Esophagus (tissue), 2 donors: ENCODE measurements at regions not wholly inside any gene's neighbourhood (a gene's known extent, or its start where the extent isn't known, plus 50 kb on each side); places are given as distances from the start of the nearest gene placed in this dataset.

Source experiments
- H3K27ac ChIP-seq, 2 donors: one replicate each; pipeline ENCODE4 v1.5.1; 2013; ENCODE audit warnings: low read depth in 2 of 2, mild to moderate bottlenecking in 2 of 2, inconsistent platforms in 1 of 2, low read length in 1 of 2, moderate library complexity in 1 of 2
- H3K27me3 ChIP-seq, 2 donors: one replicate each; pipeline ENCODE4 v1.6.1; 2013; ENCODE audit warnings: low read length in 2 of 2, control low read depth in 1 of 2, mild to moderate bottlenecking in 1 of 2; ENCODE audit not compliant: insufficient read depth in 2 of 2, control insufficient read depth in 1 of 2
- H3K36me3 ChIP-seq, 2 donors: one replicate each; pipeline ENCODE4 v1.6.1; 2013; ENCODE audit warnings: low read length in 1 of 2; ENCODE audit not compliant: control insufficient read depth in 2 of 2, insufficient read depth in 2 of 2
- H3K4me1 ChIP-seq, 2 donors: one replicate each; pipeline ENCODE4 v1.6.1; 2013; ENCODE audit warnings: low read length in 1 of 2; ENCODE audit not compliant: control insufficient read depth in 2 of 2, insufficient read depth in 2 of 2
- H3K4me3 ChIP-seq, 2 donors: one replicate each; pipeline ENCODE4 v1.5.1; 2013; ENCODE audit warnings: low read length in 2 of 2, mild to moderate bottlenecking in 2 of 2, low read depth in 1 of 2, moderate library complexity in 1 of 2
- H3K9me3 ChIP-seq, 2 donors: one replicate each; pipeline ENCODE4 v1.6.1; 2013; ENCODE audit warnings: mild to moderate bottlenecking in 2 of 2, low read depth in 1 of 2, low read length in 1 of 2, moderate library complexity in 1 of 2; ENCODE audit not compliant: control insufficient read depth in 2 of 2, insufficient read depth in 1 of 2
- WGBS, 2 donors: extraction: QIAGEN DNeasy Blood & Tissue Kit; methylation state at CpG; one replicate each; pipeline ENCODE4 v1.1.7; 2013; 5-methylcytosine and 5-hydroxymethylcytosine counted together
- donor health status: healthy with polysubstance abuse.
- donor health status: Bipolar disorder and iron deficiency.

GRCh38 chr6:6856538-6857523 is 250.9 kb upstream of the RREB1 start:
- no peak overlapping the region for H3K4me3 ChIP-seq
- WGBS, 2 donors, result 13 to 16% methylated on average over 23 of the region's 23 CpGs
- no peaks in the 10 kb centered on the region for H3K36me3 ChIP-seq
- no peaks in the 10 kb centered on the region for H3K9me3 ChIP-seq
- H3K27me3 ChIP-seq, result no peaks in the 10 kb centered on the region
- peak overlapping the region; percentile 82 to 99 for H3K27ac ChIP-seq
- H3K4me1 ChIP-seq, result peaks cover 0 to 7% of the 10 kb centered on the region in 2 donors

GRCh38 chr6:6857528-6857927 is 250.2 kb upstream of the RREB1 start:
- peak overlapping the region; percentile 82 to 99 for H3K27ac ChIP-seq
- no peaks in the 10 kb centered on the region for H3K27me3 ChIP-seq
- no peak overlapping the region for H3K4me3 ChIP-seq

DNA sequence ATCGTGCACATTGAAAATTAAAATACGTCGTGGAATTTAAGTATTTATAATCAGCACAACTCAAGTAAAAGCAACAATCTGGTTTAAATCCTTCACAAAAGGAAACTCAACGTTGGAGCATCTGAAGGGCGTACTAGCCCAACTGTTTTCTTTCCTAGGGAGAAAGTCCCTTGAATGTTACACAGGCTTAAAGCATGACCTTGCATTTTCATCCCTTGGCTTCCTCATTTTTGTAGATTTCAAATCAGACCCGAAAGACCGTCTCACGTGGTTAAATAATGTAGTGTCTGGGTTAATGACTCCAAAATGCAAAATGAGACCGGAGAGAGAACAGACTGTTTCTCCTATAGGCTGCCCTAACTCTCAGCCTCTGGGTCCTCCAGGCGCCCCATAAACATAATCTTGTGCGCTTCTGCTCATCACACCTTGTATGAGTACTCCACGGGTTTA is 249.2 kb upstream of the RREB1 start:
- Histone ChIP-seq H3K36me3 (no peaks in the 10 kb centered on the region), H3K9me3 (no peaks in the 10 kb centered on the region), H3K4me3 (no peak overlapping the region), H3K27me3 (no peaks in the 10 kb centered on the region), H3K4me1 (peaks cover 0 to 7% of the 10 kb centered on the region in 2 donors), H3K27ac (no peak overlapping the region)
- WGBS, 2 donors, result 84 to 88% methylated on average over 12 of the region's 12 CpGs

More at GRCh38 chr6:6857528-6857927, 250.2 kb upstream of the RREB1 start:
- H3K36me3 ChIP-seq, result no peaks in the 10 kb centered on the region
- H3K4me1 ChIP-seq, result peaks cover 0 to 7% of the 10 kb centered on the region in 2 donors
- WGBS, 2 donors, result 47 to 50% methylated on average over 5 of the region's 5 CpGs
- no peaks in the 10 kb centered on the region for H3K9me3 ChIP-seq

- Histone ChIP-seq H3K36me3 (no peaks in the 10 kb centered on the region), H3K27ac (no peak overlapping the region), H3K9me3 (no peaks in the 10 kb centered on the region), H3K27me3 (no peaks in the 10 kb centered on the region), H3K4me1 (peaks cover 0 to 7% of the 10 kb centered on the region in 2 donors), H3K4me3 (no peak overlapping the region)
- WGBS, 2 donors, result 81 to 83% methylated on average over 5 of the region's 5 CpGs
These were observed 248.7 kb upstream of the RREB1 start for GRCh38 chr6:6859105-6859504.

GRCh38 chr6:6859722-6860121 is 248.0 kb upstream of the RREB1 start:
- Histone ChIP-seq H3K36me3 (no peaks in the 10 kb centered on the region), H3K27me3 (no peaks in the 10 kb centered on the region), H3K4me3 (no peak overlapping the region), H3K27ac (no peak overlapping the region), H3K9me3 (no peaks in the 10 kb centered on the region), H3K4me1 (peaks cover 0 to 7% of the 10 kb centered on the region in 2 donors)
- 81 to 90% methylated on average over 5 of the region's 5 CpGs for WGBS, 2 donors

- WGBS, 2 donors, result 82 to 88% methylated on average over 9 of the region's 9 CpGs
These were observed 246.9 kb upstream of the RREB1 start for GRCh38 chr6:6860863-6861262.

DNA sequence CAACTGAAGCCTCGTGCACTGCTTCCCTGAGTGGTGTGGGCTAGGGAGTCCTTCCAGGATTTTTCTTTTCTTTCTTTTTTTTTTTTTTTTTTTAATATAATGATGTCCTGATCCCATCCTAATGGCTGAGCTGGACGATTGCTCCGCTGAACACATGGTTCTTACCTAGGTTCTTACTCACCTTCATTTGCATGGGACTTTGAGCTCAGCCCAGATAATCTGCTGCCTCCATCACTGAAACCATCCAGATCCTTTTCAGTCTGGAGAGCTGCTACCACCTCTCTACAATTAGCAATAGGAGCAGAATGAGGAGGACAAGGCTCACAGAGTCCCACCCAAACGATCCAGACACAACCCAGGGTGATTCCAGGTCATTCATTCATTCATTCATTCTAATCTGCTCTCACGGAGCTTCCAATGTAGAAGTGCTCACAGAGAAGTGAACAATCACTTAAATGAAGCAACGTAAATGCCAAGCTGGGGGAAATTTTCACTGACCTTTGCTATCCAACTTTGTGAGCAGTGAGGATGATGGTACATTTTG is 246.3 kb upstream of the RREB1 start:
- H3K27ac ChIP-seq, result no peak overlapping the region
- H3K9me3 ChIP-seq, result peaks cover 0 to 3% of the 10 kb centered on the region in 2 donors
- no peaks in the 10 kb centered on the region for H3K36me3 ChIP-seq
- no peak overlapping the region for H3K4me3 ChIP-seq
- WGBS, 2 donors, result 75 to 89% methylated on average over 6 of the region's 6 CpGs
- H3K4me1 ChIP-seq, result peaks cover 0 to 4% of the 10 kb centered on the region in 2 donors
- no peaks in the 10 kb centered on the region for H3K27me3 ChIP-seq

More at GRCh38 chr6:6860863-6861262, 246.9 kb upstream of the RREB1 start:
- peaks cover 0 to 9% of the 10 kb centered on the region in 2 donors for H3K4me1 ChIP-seq
- no peaks in the 10 kb centered on the region for H3K27me3 ChIP-seq
- H3K4me3 ChIP-seq, result no peak overlapping the region
- no peaks in the 10 kb centered on the region for H3K36me3 ChIP-seq
- no peak overlapping the region for H3K27ac ChIP-seq
- peaks cover 0 to 3% of the 10 kb centered on the region in 2 donors for H3K9me3 ChIP-seq

DNA sequence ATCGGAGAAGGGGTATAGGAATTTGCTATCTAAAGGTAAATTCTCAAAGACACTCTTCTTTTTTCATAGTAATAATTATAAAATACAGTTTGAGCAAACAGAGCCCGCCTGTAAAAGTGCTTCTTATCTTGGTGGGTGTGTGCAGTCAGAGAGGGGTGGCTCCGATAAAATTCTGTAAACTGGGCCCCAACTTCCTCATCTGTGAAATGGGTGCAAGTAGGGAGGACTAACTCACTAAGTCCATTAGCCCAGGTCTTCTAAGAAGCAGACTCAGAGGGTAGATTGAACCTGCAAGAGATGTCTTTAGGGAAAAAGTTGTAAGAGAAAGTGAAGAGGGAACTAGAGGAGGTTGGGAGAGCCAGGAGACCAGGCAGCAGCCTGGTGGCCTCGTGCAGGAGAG is 245.8 kb upstream of the RREB1 start:
- no peaks in the 10 kb centered on the region for H3K27me3 ChIP-seq
- WGBS, 2 donors, result 85 to 92% methylated on average over 4 of the region's 4 CpGs
- no peaks in the 10 kb centered on the region for H3K36me3 ChIP-seq
- H3K4me1 ChIP-seq, result peaks cover 0 to 2% of the 10 kb centered on the region in 2 donors
- peaks cover 0 to 3% of the 10 kb centered on the region in 2 donors for H3K9me3 ChIP-seq
- no peak overlapping the region for H3K4me3 ChIP-seq
- H3K27ac ChIP-seq, result no peak overlapping the region

GRCh38 chr6:6863970-6864639 is 243.7 kb upstream of the RREB1 start:
- Histone ChIP-seq H3K27ac (no peak overlapping the region), H3K4me3 (no peak overlapping the region), H3K36me3 (no peaks in the 10 kb centered on the region), H3K4me1 (peaks cover 0 to 2% of the 10 kb centered on the region in 2 donors), H3K9me3 (peaks cover 0 to 3% of the 10 kb centered on the region in 2 donors), H3K27me3 (no peaks in the 10 kb centered on the region)
- WGBS, 2 donors, result 83 to 87% methylated on average over 6 of the region's 6 CpGs
